Neural cell (in vitro differentiated cells): ENCODE measurements at regions not wholly inside any gene's neighbourhood (a gene's known extent, or its start where the extent isn't known, plus 50 kb on each side); places are given as distances from the start of the nearest gene placed in this dataset.

Experiments used
- EP300 ChIP-seq: fragments of 450-650 bp; conservative IDR thresholded peaks from 2 replicates; pipeline ENCODE4 v1.6.1; 2014; ENCODE audit warnings: antibody characterized with exemption, mild to moderate bottlenecking, moderate library complexity; ENCODE audit not compliant: poor library complexity, severe bottlenecking
- EZH2 ChIP-seq: fragments of 200-600, 300-800 bp; shearing (Covaris generic), sonication (generic); IDR thresholded peaks from 2 replicates; pipeline ENCODE4 v1.6.1; 2014; ENCODE audit warnings: antibody characterized with exemption, low read length, borderline replicate concordance, mild to moderate bottlenecking; ENCODE audit not compliant: insufficient read depth, poor library complexity, severe bottlenecking
- MXI1 ChIP-seq: fragments of 450-650 bp; conservative IDR thresholded peaks from 2 replicates; pipeline ENCODE4 v1.6.1; 2014; ENCODE audit warnings: antibody characterized with exemption, mild to moderate bottlenecking; ENCODE audit not compliant: poor library complexity, severe bottlenecking
- POLR2AphosphoS5 ChIP-seq: IDR thresholded peaks from 2 replicates; pipeline ENCODE4 v1.6.1; 2012
- RAD21 ChIP-seq: fragments of 450-650 bp; conservative IDR thresholded peaks from 2 replicates; pipeline ENCODE4 v1.6.1; 2014; ENCODE audit warnings: antibody characterized with exemption, mild to moderate bottlenecking, moderate library complexity
- TAF1 ChIP-seq: IDR thresholded peaks from 2 replicates; pipeline ENCODE4 v1.6.1; 2012; ENCODE audit warnings: low read depth
- TF ChIP-seq, protein P1 (sequence below): fragments of 450-650 bp; IDR thresholded peaks from 2 replicates; pipeline ENCODE4 v1.5.1; 2014; ENCODE audit warnings: antibody characterized with exemption, mild to moderate bottlenecking, moderate library complexity; ENCODE audit not compliant: poor library complexity, severe bottlenecking
- TF ChIP-seq, protein P2 (sequence below): IDR thresholded peaks from 2 replicates; pipeline ENCODE4 v1.6.1; 2012; ENCODE audit warnings: borderline replicate concordance

DNA sequence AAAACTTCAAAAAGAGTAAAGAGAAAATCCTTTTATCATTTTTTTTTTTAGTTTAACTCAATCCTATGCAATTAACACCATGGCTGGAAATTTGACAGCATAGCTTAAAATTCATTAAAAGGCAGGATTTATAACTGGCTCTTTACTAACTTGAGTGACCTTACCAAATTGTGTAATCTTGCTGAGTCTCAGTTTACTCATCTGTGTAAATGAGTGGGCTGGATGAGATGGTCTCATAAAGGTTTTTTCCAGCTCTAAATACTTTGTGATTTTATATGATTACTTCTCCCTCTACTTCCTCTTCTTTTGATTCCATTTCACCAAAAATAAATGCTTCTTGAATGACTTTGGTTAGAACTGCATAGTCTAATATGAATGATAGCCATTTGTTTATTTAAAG, 234.9 kb upstream of the SATB1 start:
- TF ChIP-seq, protein P1, sequence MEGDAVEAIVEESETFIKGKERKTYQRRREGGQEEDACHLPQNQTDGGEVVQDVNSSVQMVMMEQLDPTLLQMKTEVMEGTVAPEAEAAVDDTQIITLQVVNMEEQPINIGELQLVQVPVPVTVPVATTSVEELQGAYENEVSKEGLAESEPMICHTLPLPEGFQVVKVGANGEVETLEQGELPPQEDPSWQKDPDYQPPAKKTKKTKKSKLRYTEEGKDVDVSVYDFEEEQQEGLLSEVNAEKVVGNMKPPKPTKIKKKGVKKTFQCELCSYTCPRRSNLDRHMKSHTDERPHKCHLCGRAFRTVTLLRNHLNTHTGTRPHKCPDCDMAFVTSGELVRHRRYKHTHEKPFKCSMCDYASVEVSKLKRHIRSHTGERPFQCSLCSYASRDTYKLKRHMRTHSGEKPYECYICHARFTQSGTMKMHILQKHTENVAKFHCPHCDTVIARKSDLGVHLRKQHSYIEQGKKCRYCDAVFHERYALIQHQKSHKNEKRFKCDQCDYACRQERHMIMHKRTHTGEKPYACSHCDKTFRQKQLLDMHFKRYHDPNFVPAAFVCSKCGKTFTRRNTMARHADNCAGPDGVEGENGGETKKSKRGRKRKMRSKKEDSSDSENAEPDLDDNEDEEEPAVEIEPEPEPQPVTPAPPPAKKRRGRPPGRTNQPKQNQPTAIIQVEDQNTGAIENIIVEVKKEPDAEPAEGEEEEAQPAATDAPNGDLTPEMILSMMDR, result no peak
- TF ChIP-seq EZH2 (no peak), EP300 (no peak), POLR2AphosphoS5 (no peak), RAD21 (no peak), MXI1 (no peak), TAF1 (no peak)
- TF ChIP-seq, protein P2, sequence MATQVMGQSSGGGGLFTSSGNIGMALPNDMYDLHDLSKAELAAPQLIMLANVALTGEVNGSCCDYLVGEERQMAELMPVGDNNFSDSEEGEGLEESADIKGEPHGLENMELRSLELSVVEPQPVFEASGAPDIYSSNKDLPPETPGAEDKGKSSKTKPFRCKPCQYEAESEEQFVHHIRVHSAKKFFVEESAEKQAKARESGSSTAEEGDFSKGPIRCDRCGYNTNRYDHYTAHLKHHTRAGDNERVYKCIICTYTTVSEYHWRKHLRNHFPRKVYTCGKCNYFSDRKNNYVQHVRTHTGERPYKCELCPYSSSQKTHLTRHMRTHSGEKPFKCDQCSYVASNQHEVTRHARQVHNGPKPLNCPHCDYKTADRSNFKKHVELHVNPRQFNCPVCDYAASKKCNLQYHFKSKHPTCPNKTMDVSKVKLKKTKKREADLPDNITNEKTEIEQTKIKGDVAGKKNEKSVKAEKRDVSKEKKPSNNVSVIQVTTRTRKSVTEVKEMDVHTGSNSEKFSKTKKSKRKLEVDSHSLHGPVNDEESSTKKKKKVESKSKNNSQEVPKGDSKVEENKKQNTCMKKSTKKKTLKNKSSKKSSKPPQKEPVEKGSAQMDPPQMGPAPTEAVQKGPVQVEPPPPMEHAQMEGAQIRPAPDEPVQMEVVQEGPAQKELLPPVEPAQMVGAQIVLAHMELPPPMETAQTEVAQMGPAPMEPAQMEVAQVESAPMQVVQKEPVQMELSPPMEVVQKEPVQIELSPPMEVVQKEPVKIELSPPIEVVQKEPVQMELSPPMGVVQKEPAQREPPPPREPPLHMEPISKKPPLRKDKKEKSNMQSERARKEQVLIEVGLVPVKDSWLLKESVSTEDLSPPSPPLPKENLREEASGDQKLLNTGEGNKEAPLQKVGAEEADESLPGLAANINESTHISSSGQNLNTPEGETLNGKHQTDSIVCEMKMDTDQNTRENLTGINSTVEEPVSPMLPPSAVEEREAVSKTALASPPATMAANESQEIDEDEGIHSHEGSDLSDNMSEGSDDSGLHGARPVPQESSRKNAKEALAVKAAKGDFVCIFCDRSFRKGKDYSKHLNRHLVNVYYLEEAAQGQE, result no peak
